Neural cell (in vitro differentiated cells): ENCODE measurements at regions not wholly inside any gene's neighbourhood (a gene's known extent, or its start where the extent isn't known, plus 50 kb on each side); places are given as distances from the start of the nearest gene placed in this dataset.

Experiments used
- H2AFZ ChIP-seq: fragments of 200-600, 300-800 bp; sonication (generic), shearing (Covaris generic); 2 replicates; pipeline ENCODE4 v1.6.0; 2014; ENCODE audit warnings: low read depth, mild to moderate bottlenecking, antibody characterized with exemption, low read length, moderate library complexity
- H3F3A ChIP-seq: fragments of 200-600 bp; shearing (Covaris generic); 2 replicates; pipeline ENCODE4 v1.6.1; 2016; ENCODE audit warnings: mild to moderate bottlenecking, moderate library complexity, mixed read lengths, antibody characterized with exemption, low read length; ENCODE audit not compliant: insufficient read depth, poor library complexity, severe bottlenecking
- H3K27ac ChIP-seq: fragments of 200-600, 300-800 bp; sonication (generic), shearing (Covaris generic); 2 replicates; pipeline ENCODE4 v1.5.1; 2014; ENCODE audit warnings: mild to moderate bottlenecking, low read length, moderate library complexity
- H3K27me3 ChIP-seq: fragments of 300-800, 200-600 bp; sonication (generic), shearing (Covaris generic); 2 replicates; pipeline ENCODE4 v1.6.0; 2014; ENCODE audit warnings: mild to moderate bottlenecking, low read depth, low read length, moderate library complexity; ENCODE audit not compliant: insufficient read depth
- H3K36me3 ChIP-seq: fragments of 300-800, 200-600 bp; sonication (generic), shearing (Covaris generic); 2 replicates; pipeline ENCODE4 v1.5.1; 2014; ENCODE audit warnings: mild to moderate bottlenecking, antibody characterized with exemption, low read length, moderate library complexity; ENCODE audit not compliant: insufficient read depth
- H3K4me2 ChIP-seq: fragments of 300-800, 200-600 bp; sonication (generic), shearing (Covaris generic); 2 replicates; pipeline ENCODE4 v1.6.0; 2014; ENCODE audit warnings: mild to moderate bottlenecking, low read length
- H3K4me3 ChIP-seq: fragments of 300-800, 200-600 bp; sonication (generic), shearing (Covaris generic); 2 replicates; pipeline ENCODE4 v1.5.1; 2014; ENCODE audit warnings: mild to moderate bottlenecking, low read length, moderate library complexity
- H3K79me2 ChIP-seq: fragments of 200-600 bp; shearing (Covaris generic); replicated peaks from 2 replicates; pipeline ENCODE4 v1.6.0; 2014; ENCODE audit warnings: mild to moderate bottlenecking, low read length, moderate library complexity; ENCODE audit not compliant: insufficient read depth
- H3K9ac ChIP-seq: fragments of 300-800, 200-600 bp; sonication (generic), shearing (Covaris generic); 2 replicates; pipeline ENCODE4 v1.6.1; 2016; ENCODE audit warnings: mild to moderate bottlenecking, low read length, mixed read lengths
- H3K9me2 ChIP-seq: fragments of 200-600 bp; shearing (Covaris generic); 2 replicates; pipeline ENCODE4 v1.6.1; 2016; ENCODE audit warnings: mild to moderate bottlenecking, low read length, mixed read lengths; ENCODE audit not compliant: insufficient read depth
- H3K9me3 ChIP-seq: fragments of 200-600, 300-800 bp; sonication (generic), shearing (Covaris generic); 2 replicates; pipeline ENCODE4 v1.6.1; 2016; ENCODE audit warnings: mild to moderate bottlenecking, mixed run types, low read length, moderate library complexity, mixed read lengths
- H4K20me1 ChIP-seq: fragments of 200-600 bp; shearing (Covaris generic); 2 replicates; pipeline ENCODE4 v1.6.1; 2016; ENCODE audit warnings: mild to moderate bottlenecking, mixed run types; ENCODE audit not compliant: insufficient read depth
- EP300 ChIP-seq: fragments of 450-650 bp; conservative IDR thresholded peaks from 2 replicates; pipeline ENCODE4 v1.6.1; 2014; ENCODE audit warnings: antibody characterized with exemption, mild to moderate bottlenecking, moderate library complexity; ENCODE audit not compliant: poor library complexity, severe bottlenecking
- EZH2 ChIP-seq: fragments of 200-600, 300-800 bp; shearing (Covaris generic), sonication (generic); IDR thresholded peaks from 2 replicates; pipeline ENCODE4 v1.6.1; 2014; ENCODE audit warnings: antibody characterized with exemption, low read length, borderline replicate concordance, mild to moderate bottlenecking; ENCODE audit not compliant: insufficient read depth, poor library complexity, severe bottlenecking
- MXI1 ChIP-seq: fragments of 450-650 bp; conservative IDR thresholded peaks from 2 replicates; pipeline ENCODE4 v1.6.1; 2014; ENCODE audit warnings: antibody characterized with exemption, mild to moderate bottlenecking; ENCODE audit not compliant: poor library complexity, severe bottlenecking
- POLR2AphosphoS5 ChIP-seq: IDR thresholded peaks from 2 replicates; pipeline ENCODE4 v1.6.1; 2012
- RAD21 ChIP-seq: fragments of 450-650 bp; conservative IDR thresholded peaks from 2 replicates; pipeline ENCODE4 v1.6.1; 2014; ENCODE audit warnings: antibody characterized with exemption, mild to moderate bottlenecking, moderate library complexity
- SMC3 ChIP-seq: fragments of 450-650 bp; conservative IDR thresholded peaks from 2 replicates; pipeline ENCODE4 v1.6.1; 2014; ENCODE audit warnings: antibody characterized with exemption, mild to moderate bottlenecking, moderate library complexity; ENCODE audit not compliant: poor library complexity
- TAF1 ChIP-seq: IDR thresholded peaks from 2 replicates; pipeline ENCODE4 v1.6.1; 2012; ENCODE audit warnings: low read depth
- TF ChIP-seq, protein P1 (sequence below): IDR thresholded peaks from 2 replicates; pipeline ENCODE4 v1.6.1; 2012; ENCODE audit warnings: borderline replicate concordance
- TF ChIP-seq, protein P2 (sequence below): fragments of 450-650 bp; IDR thresholded peaks from 2 replicates; pipeline ENCODE4 v1.5.1; 2014; ENCODE audit warnings: antibody characterized with exemption, mild to moderate bottlenecking, moderate library complexity; ENCODE audit not compliant: poor library complexity, severe bottlenecking

DNA sequence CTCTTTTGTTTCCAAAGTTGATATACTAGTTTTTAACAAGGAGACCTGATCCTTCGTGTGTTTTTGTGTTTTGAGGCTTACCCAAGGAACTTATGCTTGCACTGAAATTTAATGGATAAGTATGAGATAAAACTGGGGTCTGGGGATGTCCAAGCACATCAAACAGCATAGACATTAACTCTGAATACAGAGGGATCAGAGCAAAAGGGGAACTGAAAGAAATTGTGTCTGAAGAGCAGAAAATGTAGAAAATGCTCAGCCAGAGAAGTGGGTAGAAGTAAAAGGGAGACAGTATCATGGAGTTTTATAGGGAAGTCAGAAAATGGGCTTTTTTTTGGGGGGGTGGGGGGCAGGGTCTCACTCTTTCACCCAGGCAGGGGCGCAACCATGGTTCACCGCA is 695.4 kb downstream of the ARAP2 start:
- no peak overlapping the region for H3K4me3 ChIP-seq
- no peaks in the 10 kb centered on the region for H3K36me3 ChIP-seq
- TF ChIP-seq MXI1 = no peak
- TF ChIP-seq EZH2 = no peak
- H3K27me3 ChIP-seq = no peaks in the 10 kb centered on the region
- no peak overlapping the region for H3K9ac ChIP-seq
- H2AFZ ChIP-seq = no peak overlapping the region
- no peaks in the 10 kb centered on the region for H3K9me3 ChIP-seq
- no peaks in the 10 kb centered on the region for H3F3A ChIP-seq
- no peak overlapping the region for H3K4me2 ChIP-seq
- no peaks in the 10 kb centered on the region for H3K79me2 ChIP-seq
- no peaks in the 10 kb centered on the region for H4K20me1 ChIP-seq
- H3K27ac ChIP-seq = no peak overlapping the region
- no peaks in the 10 kb centered on the region for H3K9me2 ChIP-seq

DNA sequence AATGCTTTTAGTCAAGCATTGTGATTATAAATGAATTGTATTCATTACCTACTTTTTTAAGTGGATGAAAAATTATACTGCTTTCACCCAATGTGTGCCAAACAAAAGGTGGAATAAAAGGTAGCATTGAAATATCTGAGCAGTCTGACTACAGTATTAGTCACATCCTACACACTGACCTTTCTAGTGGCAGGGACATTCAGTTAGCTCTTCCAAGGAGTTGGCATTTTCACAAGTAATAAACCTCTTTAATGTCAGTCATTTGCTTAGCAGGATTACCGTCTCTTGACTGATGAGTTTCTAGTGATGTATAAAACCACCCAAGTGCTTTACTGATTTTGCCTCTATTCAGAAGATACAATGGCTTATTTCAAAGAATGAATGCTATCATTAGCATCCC is 687.9 kb downstream of the ARAP2 start:
- Histone ChIP-seq H4K20me1 (no peaks in the 10 kb centered on the region), H2AFZ (no peak overlapping the region), H3K4me3 (no peak overlapping the region), H3K4me2 (no peak overlapping the region), H3K79me2 (no peaks in the 10 kb centered on the region), H3F3A (no peaks in the 10 kb centered on the region), H3K9me3 (no peaks in the 10 kb centered on the region), H3K9ac (no peak overlapping the region), H3K27ac (no peak overlapping the region), H3K36me3 (no peaks in the 10 kb centered on the region), H3K27me3 (no peaks in the 10 kb centered on the region), H3K9me2 (no peaks in the 10 kb centered on the region)
- TF ChIP-seq SMC3 (no peak), EP300 (no peak), MXI1 (no peak), POLR2AphosphoS5 (no peak), RAD21 (no peak), TAF1 (no peak), EZH2 (no peak)
- TF ChIP-seq, protein P1, sequence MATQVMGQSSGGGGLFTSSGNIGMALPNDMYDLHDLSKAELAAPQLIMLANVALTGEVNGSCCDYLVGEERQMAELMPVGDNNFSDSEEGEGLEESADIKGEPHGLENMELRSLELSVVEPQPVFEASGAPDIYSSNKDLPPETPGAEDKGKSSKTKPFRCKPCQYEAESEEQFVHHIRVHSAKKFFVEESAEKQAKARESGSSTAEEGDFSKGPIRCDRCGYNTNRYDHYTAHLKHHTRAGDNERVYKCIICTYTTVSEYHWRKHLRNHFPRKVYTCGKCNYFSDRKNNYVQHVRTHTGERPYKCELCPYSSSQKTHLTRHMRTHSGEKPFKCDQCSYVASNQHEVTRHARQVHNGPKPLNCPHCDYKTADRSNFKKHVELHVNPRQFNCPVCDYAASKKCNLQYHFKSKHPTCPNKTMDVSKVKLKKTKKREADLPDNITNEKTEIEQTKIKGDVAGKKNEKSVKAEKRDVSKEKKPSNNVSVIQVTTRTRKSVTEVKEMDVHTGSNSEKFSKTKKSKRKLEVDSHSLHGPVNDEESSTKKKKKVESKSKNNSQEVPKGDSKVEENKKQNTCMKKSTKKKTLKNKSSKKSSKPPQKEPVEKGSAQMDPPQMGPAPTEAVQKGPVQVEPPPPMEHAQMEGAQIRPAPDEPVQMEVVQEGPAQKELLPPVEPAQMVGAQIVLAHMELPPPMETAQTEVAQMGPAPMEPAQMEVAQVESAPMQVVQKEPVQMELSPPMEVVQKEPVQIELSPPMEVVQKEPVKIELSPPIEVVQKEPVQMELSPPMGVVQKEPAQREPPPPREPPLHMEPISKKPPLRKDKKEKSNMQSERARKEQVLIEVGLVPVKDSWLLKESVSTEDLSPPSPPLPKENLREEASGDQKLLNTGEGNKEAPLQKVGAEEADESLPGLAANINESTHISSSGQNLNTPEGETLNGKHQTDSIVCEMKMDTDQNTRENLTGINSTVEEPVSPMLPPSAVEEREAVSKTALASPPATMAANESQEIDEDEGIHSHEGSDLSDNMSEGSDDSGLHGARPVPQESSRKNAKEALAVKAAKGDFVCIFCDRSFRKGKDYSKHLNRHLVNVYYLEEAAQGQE = no peak
- TF ChIP-seq, protein P2, sequence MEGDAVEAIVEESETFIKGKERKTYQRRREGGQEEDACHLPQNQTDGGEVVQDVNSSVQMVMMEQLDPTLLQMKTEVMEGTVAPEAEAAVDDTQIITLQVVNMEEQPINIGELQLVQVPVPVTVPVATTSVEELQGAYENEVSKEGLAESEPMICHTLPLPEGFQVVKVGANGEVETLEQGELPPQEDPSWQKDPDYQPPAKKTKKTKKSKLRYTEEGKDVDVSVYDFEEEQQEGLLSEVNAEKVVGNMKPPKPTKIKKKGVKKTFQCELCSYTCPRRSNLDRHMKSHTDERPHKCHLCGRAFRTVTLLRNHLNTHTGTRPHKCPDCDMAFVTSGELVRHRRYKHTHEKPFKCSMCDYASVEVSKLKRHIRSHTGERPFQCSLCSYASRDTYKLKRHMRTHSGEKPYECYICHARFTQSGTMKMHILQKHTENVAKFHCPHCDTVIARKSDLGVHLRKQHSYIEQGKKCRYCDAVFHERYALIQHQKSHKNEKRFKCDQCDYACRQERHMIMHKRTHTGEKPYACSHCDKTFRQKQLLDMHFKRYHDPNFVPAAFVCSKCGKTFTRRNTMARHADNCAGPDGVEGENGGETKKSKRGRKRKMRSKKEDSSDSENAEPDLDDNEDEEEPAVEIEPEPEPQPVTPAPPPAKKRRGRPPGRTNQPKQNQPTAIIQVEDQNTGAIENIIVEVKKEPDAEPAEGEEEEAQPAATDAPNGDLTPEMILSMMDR = no peak
